Right atrium auricular region (tissue), 2 donors: ENCODE measurements at regions not wholly inside any gene's neighbourhood (a gene's known extent, or its start where the extent isn't known, plus 50 kb on each side); places are given as distances from the start of the nearest gene placed in this dataset.
"Not testable (repeated sequence)": the region's sequence is repeated elsewhere in the genome, so short reads cannot be mapped to it uniquely, and the experiment has no call there.

Source experiments
- DNase-seq: peaks from one replicate; pipeline ENCODE4 v3.0.0-alpha.2; 2019; ENCODE audit warnings: low spot score
- H3K27ac ChIP-seq, 2 donors: fragments of 200-600 bp; sonication (generic); 1 replicate in 1 of 2; 2 replicates in 1 of 2; pipeline ENCODE4 v1.5.1; 2016 to 2019
- H3K27me3 ChIP-seq, 2 donors: fragments of 200-600 bp; sonication (generic); one replicate each; pipeline versions ENCODE4 v1.5.1 to v1.6.0; 2017 to 2019
- H3K36me3 ChIP-seq: fragments of 200-600 bp; sonication (generic); one replicate; pipeline ENCODE4 v1.5.1; 2016
- H3K4me1 ChIP-seq, 2 donors: fragments of 200-600 bp; sonication (generic); one replicate each; pipeline versions ENCODE4 v1.5.1 to v1.6.0; 2017 to 2019
- H3K4me3 ChIP-seq, 2 donors: fragments of 200-600 bp; sonication (generic); 1 replicate in 1 of 2; 2 replicates in 1 of 2; pipeline ENCODE4 v1.5.1; 2017 to 2019; ENCODE audit warnings: mild to moderate bottlenecking in 1 of 2, moderate library complexity in 1 of 2
- H3K9me3 ChIP-seq, 2 donors: fragments of 200-600 bp; sonication (generic); one replicate each; pipeline ENCODE4 v1.5.1; 2019
- TF ChIP-seq, protein P1 (sequence below), 2 donors: fragments of 200-600 bp; sonication (generic); IDR thresholded peaks; one replicate each; pipeline ENCODE4 v1.5.1; 2019; ENCODE audit warnings: antibody characterized with exemption in 2 of 2

DNA sequence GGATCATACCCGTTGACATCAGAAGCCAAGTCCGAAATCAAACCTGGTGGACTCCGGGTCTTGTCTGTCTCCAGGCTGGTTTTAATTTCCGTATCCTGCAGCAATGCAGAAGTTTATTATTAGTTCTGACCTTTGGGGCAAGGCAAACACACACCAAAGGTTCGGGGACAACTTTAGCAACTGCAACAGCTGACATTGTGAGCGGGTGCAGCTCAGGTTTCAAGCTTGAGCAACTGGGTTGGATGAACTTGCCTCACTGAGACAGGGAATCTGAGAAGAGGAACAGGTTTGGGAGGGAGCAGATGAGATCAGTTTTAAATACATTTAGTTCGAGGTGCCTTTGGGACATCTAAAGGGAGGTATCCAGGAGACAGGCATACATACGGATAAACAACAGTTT lies 110.7 kb downstream of the GNL3L start:
- H3K4me3 ChIP-seq: no peak overlapping the region

DNA sequence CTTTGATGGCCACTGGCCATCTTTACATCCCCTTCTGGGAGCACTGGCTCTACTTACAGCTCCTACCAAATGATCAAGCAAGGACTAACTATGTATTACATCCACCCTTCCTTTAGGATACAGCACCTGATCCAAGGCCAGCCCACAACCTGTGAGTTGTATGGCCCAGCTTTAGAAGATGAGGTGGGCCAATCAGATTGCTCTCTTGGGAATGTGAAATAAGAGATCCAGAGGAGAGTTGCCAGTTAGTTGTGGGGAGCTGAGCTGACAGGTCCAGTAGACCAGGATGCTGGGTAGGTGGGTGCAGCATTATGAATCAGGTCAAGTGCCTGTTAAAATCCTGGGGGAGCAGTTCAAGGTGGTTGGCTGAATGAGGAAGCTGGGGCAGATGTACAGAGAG lies 111.5 kb downstream of the GNL3L start:
- Histone ChIP-seq H3K36me3 (no peaks in the 10 kb centered on the region), H3K9me3 (no peaks in the 10 kb centered on the region), H3K4me3 (no peak overlapping the region), H3K4me1 (peaks cover 0 to 10% of the 10 kb centered on the region in 2 donors), H3K27ac (no peak overlapping the region), H3K27me3 (no peaks in the 10 kb centered on the region)
- TF ChIP-seq, protein P1, sequence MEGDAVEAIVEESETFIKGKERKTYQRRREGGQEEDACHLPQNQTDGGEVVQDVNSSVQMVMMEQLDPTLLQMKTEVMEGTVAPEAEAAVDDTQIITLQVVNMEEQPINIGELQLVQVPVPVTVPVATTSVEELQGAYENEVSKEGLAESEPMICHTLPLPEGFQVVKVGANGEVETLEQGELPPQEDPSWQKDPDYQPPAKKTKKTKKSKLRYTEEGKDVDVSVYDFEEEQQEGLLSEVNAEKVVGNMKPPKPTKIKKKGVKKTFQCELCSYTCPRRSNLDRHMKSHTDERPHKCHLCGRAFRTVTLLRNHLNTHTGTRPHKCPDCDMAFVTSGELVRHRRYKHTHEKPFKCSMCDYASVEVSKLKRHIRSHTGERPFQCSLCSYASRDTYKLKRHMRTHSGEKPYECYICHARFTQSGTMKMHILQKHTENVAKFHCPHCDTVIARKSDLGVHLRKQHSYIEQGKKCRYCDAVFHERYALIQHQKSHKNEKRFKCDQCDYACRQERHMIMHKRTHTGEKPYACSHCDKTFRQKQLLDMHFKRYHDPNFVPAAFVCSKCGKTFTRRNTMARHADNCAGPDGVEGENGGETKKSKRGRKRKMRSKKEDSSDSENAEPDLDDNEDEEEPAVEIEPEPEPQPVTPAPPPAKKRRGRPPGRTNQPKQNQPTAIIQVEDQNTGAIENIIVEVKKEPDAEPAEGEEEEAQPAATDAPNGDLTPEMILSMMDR (IDR thresholded peaks at IDR 0.05): no peak
- no peak for DNase-seq

More for the DNA sequence above, 110.7 kb downstream of the GNL3L start:
- peaks cover 0 to 3% of the 10 kb centered on the region in 2 donors for H3K9me3 ChIP-seq
- H3K4me1 ChIP-seq: peaks cover 0 to 10% of the 10 kb centered on the region in 2 donors
- TF ChIP-seq, protein P1 (IDR thresholded peaks at IDR 0.05): no peak
- no peaks in the 10 kb centered on the region for H3K27me3 ChIP-seq
- no peak for DNase-seq
- peak overlapping the region; percentile 16 to 87 for H3K27ac ChIP-seq
- no peaks in the 10 kb centered on the region for H3K36me3 ChIP-seq

DNA sequence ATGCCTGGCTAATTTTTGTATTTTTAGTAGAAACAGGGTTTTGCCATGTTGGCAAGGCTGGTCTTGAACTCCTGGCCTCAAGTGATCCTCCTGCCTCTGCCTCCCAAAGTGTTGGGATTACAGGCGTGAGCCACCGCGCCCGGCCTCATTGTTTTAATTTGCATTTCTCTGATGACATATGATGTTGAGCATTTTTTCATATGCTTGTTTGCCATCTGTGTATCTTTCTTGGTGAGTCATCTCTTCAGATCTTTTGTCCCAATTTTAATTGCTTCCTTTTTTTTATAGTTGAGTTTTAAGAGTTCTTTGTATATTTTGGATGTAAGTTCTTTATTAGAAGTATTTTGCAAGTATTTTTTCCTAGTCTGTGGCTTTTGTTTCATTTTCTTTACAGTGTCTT lies 117.6 kb downstream of the GNL3L start:
- H3K4me3 ChIP-seq, H3K27me3 ChIP-seq, H3K9me3 ChIP-seq, H3K36me3 ChIP-seq, DNase-seq, H3K27ac ChIP-seq, H3K4me1 ChIP-seq: not testable (repeated sequence)

DNA sequence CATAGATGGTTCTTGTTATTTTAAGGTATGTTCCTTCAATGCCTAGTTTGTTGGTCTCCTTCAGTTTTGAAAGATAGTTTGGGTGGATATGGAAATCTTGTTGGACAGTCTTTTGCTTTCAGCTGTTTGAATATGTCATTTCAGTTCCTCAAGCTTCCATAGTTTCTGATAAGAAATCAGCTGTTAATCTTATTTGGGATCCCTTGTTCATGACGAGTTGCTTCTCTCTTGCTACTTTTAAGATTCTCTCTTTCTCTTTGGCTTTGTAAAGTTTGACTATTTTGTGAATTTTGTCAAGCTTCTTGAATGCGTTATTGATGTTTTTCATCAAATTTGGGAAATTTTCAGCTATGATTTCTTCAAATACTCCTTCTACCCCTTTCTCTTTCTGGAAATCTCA lies 129.5 kb downstream of the GNL3L start:
- Histone ChIP-seq H3K36me3 (no peaks in the 10 kb centered on the region), H3K4me1 (no peaks in the 10 kb centered on the region), H3K9me3 (peaks cover 0 to 21% of the 10 kb centered on the region in 2 donors), H3K4me3 (no peak overlapping the region), H3K27me3 (no peaks in the 10 kb centered on the region), H3K27ac (no peak overlapping the region)
- TF ChIP-seq, protein P1 (IDR thresholded peaks at IDR 0.05): no peak
- DNase-seq: no peak

DNA sequence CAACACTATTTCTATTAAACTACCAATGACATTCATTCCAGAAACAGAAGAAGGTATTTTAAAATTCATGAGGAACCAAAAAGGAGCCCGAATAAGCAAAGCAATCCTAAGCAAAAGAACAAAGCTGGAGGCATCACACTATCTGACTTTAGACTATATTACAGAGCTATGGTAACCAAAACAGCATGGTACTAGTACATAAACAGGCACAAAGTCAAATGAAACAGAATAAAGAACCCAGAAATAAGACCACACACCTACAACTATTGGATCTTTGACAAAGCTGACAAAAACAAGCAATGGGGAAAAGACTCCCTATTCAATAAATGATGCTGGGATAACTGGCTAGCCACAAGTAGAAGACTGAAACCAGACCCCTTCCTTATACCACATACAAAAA lies 122.3 kb downstream of the ITIH6 start:
- TF ChIP-seq, protein P1 (IDR thresholded peaks at IDR 0.05): no peak
- no peak for DNase-seq
- Histone ChIP-seq H3K4me1 (no peaks in the 10 kb centered on the region), H3K27me3 (no peaks in the 10 kb centered on the region), H3K4me3 (no peak overlapping the region), H3K9me3 (peaks cover 0 to 44% of the 10 kb centered on the region in 2 donors), H3K36me3 (no peaks in the 10 kb centered on the region), H3K27ac (no peak overlapping the region)

DNA sequence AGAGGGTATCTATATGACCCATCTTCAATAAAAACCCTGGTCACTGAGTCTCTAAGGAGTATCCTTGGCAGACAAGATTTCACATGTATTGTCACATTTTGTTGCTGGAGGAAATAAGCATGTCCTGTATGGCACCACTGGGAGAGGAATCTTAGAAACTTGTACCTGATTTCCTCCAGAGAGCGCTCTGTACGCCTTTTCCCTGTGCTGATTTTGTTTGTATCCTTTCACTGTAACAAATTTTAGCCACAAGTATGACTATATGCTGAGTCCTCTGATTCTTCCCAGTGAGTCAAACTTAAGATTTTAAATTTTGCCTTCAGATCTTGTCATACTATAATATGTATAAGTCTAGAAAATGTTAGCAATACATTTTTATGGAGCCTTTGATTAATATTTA lies 102.8 kb downstream of the ITIH6 start:
- H3K27me3 ChIP-seq: no peaks in the 10 kb centered on the region
- TF ChIP-seq, protein P1 (IDR thresholded peaks at IDR 0.05): no peak
- H3K4me1 ChIP-seq: no peaks in the 10 kb centered on the region
- no peaks in the 10 kb centered on the region for H3K36me3 ChIP-seq
- H3K9me3 ChIP-seq: peaks cover 0 to 2% of the 10 kb centered on the region in 2 donors
- H3K4me3 ChIP-seq: no peak overlapping the region
- DNase-seq: no peak
- no peak overlapping the region for H3K27ac ChIP-seq
